Naive thymus-derived CD8-positive, alpha-beta T cell (primary cell): ENCODE measurements at regions not wholly inside any gene's neighbourhood (a gene's known extent, or its start where the extent isn't known, plus 50 kb on each side); places are given as distances from the start of the nearest gene placed in this dataset.
"Not testable (repeated sequence)": the region's sequence is repeated elsewhere in the genome, so short reads cannot be mapped to it uniquely, and the experiment has no call there.

Experiments
- ATAC-seq, 2 donors: fragments of 150-1000 bp; cut with Tn5 transposase in 1 of 2; sonication (Bioruptor Pico), chemical (Tn5 transposase) in 1 of 2; 1 replicate in 1 of 2; 2 replicates in 1 of 2; pipeline ENCODE4 v1.10.0; 2021; ENCODE audit warnings: mild to moderate bottlenecking in 2 of 2, moderate library complexity in 2 of 2
- POLR2A ChIA-PET: fragments of 350-600 bp; sonication (Branson Sonifier 250); formaldehyde crosslinking; loops from one replicate; lab custom pipeline; 2021; ENCODE audit warnings: antibody characterized with exemption; lab: Charles Lee
- DNase-seq, 10 donors: peaks; one replicate each; pipeline versions ENCODE4 v3.0.0 to v3.0.0-alpha.2; 2020 to 2022
- H3K27ac Mint-ChIP-seq, 10 donors: one replicate each; pipeline ENCODE4 v1.8.0; 2020 to 2022; ENCODE audit warnings: mild to moderate bottlenecking in 10 of 10, mixed read lengths in 10 of 10, moderate library complexity in 4 of 10, inconsistent platforms in 1 of 10
- H3K27me3 Mint-ChIP-seq, 5 donors: one replicate each; pipeline ENCODE4 v1.8.0; 2021 to 2022; ENCODE audit warnings: mixed read lengths in 5 of 5
- H3K36me3 Mint-ChIP-seq, 3 donors: one replicate each; pipeline ENCODE4 v1.8.0; 2020 to 2022; ENCODE audit warnings: mixed read lengths in 3 of 3, mild to moderate bottlenecking in 2 of 3, inconsistent platforms in 1 of 3
- H3K4me1 Mint-ChIP-seq, 4 donors: one replicate each; pipeline ENCODE4 v1.8.0; 2021 to 2022; ENCODE audit warnings: mixed read lengths in 4 of 4
- H3K4me3 Mint-ChIP-seq, 10 donors: one replicate each; pipeline ENCODE4 v1.8.0; 2020 to 2022; ENCODE audit warnings: mild to moderate bottlenecking in 10 of 10, mixed read lengths in 10 of 10, moderate library complexity in 6 of 10, inconsistent platforms in 1 of 10
- H3K9me3 Mint-ChIP-seq, 9 donors: one replicate each; pipeline ENCODE4 v1.8.0; 2020 to 2022; ENCODE audit warnings: mixed read lengths in 9 of 9, mild to moderate bottlenecking in 3 of 9, inconsistent platforms in 1 of 9, moderate library complexity in 1 of 9

DNA sequence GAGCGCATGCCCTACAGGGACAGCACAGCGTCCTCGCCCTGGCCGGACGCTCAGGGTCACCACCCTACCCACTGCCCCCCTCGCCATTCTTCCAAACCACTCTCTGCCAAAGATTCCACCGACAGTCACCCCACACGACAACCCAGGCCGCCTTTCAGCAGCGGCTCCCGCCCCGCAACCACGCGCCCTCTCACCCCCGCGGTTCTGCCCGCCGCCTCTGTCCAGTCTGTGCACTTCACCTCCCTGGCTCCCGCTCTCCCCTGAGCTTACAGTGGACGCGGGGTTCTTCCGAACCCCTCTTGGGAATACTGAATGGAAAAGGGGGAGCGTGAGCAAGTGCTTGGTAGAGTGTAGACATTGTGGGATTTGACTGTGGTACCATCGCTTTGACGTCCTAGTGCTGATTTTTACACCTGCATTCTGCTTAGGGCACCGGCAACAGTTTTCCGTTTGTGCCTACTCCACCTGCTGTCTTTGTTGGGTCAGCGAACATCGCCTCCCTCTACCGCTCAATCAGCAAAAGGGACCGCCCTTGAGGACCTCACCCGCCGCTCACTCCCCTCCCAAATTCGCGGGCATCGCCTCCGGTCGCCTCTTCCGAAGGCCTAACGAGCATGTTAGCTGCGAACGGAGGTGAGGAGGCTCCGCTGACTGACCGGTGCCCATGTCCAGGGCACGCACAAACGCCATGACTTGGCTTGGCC lies 119.1 kb downstream of the PPIAL4A start:
- H3K4me3 Mint-ChIP-seq: peak overlapping the region; percentile 78 to 88 (median 84)
- peak overlapping the region in 8 of 10 donors; percentile 23 to 72 (median 45) for H3K27ac Mint-ChIP-seq
- ATAC-seq (peak; percentile 25 to 41), DNase-seq (peak in 4 of 10 donors; percentile 11 to 36 (median 31))
- H3K9me3 Mint-ChIP-seq, POLR2A ChIA-PET, H3K36me3 Mint-ChIP-seq, H3K27me3 Mint-ChIP-seq: not testable (repeated sequence)
- peaks cover 5 to 20% (median 15%) of the 10 kb centered on the region in 4 donors for H3K4me1 Mint-ChIP-seq

DNA sequence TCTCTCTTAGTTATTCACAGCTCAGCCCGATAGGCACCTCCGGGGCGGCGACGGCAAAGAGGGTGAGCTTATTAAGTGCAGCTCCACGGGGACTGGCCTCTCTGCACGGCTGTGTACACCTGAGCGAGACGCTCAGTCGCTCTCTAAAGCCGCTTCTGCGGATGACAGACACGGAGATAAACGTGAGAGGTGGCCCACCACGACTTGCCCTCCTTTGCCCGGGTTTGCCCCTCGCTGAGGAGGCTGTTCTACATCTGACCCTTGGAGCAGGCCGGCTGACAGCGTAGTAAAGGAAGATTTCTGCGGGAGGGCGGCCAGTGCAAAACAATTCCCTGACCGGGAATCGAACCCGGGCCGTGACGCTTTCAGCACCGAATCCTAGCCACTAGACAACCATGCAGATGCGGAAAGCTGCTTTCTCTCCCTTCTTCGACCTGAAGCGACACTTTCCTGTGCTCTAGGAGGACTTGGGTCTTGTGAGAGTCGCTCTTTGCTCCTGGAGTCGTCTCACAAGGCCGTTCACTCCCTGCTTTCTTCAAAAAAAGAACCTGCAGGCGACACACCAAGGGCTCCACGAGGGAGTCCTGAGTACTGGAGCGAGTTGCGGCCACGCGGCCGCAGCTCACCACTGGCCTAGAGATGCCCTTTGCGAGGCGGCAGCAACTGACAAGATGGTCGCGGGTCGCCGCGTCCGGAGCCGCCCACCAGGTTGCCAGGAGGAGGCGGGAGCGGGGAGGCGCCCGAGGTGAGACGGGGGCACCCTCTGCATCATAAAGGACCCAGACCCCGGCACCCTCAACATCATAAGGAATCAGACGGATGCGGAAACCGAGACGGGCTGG lies 119.9 kb downstream of the PPIAL4A start:
- POLR2A ChIA-PET: not testable (repeated sequence)

DNA sequence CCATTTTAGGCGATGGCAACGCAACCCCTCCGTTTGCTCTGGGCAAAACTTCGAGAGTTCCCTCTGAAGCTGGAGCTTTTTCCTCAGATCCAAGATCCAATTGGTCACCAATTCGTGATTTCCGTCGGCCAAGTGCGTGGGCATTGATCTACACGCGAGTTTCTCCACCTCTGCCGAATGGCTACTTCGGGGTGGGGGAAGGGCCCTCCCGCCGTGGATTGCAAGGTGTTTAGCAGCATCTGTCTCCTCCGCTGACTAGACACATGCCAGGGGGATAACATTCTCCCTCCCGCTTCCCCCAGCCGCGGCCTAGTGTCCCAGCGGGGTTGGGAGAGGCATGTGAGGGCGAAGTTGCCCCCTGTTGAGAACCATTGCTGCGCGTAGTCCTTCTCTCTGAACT lies 120.6 kb downstream of the PPIAL4A start:
- POLR2A ChIA-PET, H3K27me3 Mint-ChIP-seq, H3K4me3 Mint-ChIP-seq, H3K9me3 Mint-ChIP-seq, H3K36me3 Mint-ChIP-seq, H3K27ac Mint-ChIP-seq, ATAC-seq, DNase-seq: not testable (repeated sequence)
- H3K4me1 Mint-ChIP-seq: peaks cover 5 to 20% (median 13%) of the 10 kb centered on the region in 4 donors

More for the DNA sequence above, 119.9 kb downstream of the PPIAL4A start:
- ATAC-seq (peak; percentile 79 to 85), DNase-seq (peak in 5 of 10 donors; percentile 13 to 53 (median 37))
- Mint-ChIP-seq H3K4me3 (peak overlapping the region; percentile 78 to 88 (median 84)), H3K27ac (peak overlapping the region in 8 of 10 donors; percentile 23 to 74 (median 48)), H3K4me1 (peaks cover 5 to 20% (median 13%) of the 10 kb centered on the region in 4 donors)
- not testable (repeated sequence) for H3K27me3 Mint-ChIP-seq, H3K9me3 Mint-ChIP-seq, H3K36me3 Mint-ChIP-seq

DNA sequence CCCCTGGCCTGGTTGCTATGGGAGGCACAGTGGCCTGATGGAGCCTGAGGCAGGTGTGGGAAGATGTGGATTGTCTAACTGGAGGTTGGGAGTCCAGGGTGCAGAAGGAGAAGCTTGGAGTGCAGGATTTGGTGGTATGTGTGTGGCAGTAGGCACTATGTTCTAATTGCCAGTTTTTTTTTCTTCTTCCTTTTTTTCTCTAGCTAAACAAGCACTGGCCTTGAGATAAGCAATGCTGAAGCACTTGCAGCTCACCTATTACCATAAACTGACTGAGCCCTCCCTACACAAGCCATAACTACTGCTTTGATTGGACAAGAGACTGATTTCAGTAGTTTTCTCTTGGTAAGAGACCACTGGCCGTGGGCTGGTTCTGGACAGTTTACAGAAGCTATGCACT lies 123.6 kb downstream of the PPIAL4A start:
- H3K27ac Mint-ChIP-seq, H3K4me3 Mint-ChIP-seq, H3K36me3 Mint-ChIP-seq, DNase-seq, POLR2A ChIA-PET, H3K27me3 Mint-ChIP-seq, ATAC-seq, H3K9me3 Mint-ChIP-seq: not testable (repeated sequence)
- H3K4me1 Mint-ChIP-seq: peaks cover 2 to 15% (median 9%) of the 10 kb centered on the region in 4 donors

DNA sequence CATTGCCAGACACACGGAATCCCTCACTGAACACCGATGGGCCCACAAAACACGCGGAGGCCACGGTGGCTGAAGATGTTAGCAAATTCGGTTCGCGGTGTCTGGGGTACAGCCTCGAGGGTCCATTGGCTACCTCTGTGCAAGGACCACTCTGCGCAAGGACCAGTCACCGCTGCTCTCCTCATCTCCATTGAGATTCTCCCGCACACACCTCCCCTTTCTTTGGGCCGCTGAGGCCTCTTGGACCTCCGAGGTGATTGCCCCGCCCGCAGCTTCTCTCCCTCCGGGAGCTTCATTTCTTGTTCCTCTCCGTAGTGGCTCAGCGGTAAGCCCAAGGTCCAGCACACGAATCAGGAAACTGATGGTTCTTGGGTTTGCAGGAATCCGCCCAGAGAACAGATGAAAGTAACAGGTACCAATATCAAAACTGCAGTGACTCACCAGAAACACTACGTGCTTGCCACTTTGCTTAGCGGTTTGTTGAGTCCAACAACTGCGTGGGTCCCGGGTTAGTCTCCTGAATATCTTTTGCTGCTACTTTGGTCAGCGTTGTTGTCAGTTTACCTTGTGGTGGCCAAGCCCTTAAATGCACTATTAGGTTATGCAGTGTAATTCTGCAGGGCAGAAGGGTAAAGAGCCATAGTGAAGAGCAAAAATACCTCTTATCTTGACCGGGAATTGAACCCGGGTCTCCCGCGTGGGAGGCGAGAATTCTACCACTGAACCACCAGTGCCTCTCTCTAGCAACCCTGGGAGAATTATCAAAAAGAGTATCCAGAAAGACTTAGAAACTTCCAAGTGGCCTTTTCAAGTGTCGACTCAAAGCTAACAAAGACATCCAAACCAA lies 126.8 kb downstream of the PPIAL4A start:
- H3K4me3 Mint-ChIP-seq, H3K9me3 Mint-ChIP-seq, H3K36me3 Mint-ChIP-seq, H3K27ac Mint-ChIP-seq, H3K4me1 Mint-ChIP-seq, POLR2A ChIA-PET, H3K27me3 Mint-ChIP-seq: not testable (repeated sequence)
- DNase-seq (peak in 3 of 10 donors; percentile 9 to 28 (median 12)), ATAC-seq (peak; percentile 22 to 23)

DNA sequence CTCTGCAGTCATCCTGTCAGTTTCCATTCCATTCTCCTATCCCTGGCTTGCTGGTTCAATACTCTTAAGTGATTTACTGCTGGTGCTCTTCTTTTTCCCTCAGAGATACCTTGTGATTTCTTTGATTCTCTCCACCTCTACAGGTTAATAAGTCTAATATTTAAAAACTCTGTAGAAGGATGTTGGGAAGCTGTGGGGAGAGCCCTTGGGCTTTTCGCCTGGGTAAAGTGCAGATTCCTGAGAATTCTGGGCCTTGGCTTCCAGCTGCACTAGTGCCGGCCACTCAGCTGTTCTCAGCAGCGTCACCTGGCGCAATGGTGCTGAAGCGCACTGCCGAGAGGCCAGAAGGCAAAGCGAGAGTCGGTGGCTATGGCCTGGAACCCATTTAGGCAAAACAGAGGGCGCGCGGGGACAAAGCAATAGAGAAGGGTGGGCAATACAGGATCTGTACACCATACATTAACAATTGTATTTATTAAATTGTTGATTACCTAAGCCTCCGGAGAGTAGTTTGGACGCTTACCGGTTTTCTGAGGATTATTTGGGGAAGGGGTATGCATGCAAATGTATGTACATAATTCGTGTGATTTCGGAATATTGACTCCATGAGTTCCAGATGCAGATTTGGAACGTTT lies 130.3 kb downstream of the PPIAL4A start:
- H3K27ac Mint-ChIP-seq, H3K4me1 Mint-ChIP-seq, H3K9me3 Mint-ChIP-seq, DNase-seq, ATAC-seq, H3K36me3 Mint-ChIP-seq, H3K4me3 Mint-ChIP-seq, H3K27me3 Mint-ChIP-seq, POLR2A ChIA-PET: not testable (repeated sequence)

DNA sequence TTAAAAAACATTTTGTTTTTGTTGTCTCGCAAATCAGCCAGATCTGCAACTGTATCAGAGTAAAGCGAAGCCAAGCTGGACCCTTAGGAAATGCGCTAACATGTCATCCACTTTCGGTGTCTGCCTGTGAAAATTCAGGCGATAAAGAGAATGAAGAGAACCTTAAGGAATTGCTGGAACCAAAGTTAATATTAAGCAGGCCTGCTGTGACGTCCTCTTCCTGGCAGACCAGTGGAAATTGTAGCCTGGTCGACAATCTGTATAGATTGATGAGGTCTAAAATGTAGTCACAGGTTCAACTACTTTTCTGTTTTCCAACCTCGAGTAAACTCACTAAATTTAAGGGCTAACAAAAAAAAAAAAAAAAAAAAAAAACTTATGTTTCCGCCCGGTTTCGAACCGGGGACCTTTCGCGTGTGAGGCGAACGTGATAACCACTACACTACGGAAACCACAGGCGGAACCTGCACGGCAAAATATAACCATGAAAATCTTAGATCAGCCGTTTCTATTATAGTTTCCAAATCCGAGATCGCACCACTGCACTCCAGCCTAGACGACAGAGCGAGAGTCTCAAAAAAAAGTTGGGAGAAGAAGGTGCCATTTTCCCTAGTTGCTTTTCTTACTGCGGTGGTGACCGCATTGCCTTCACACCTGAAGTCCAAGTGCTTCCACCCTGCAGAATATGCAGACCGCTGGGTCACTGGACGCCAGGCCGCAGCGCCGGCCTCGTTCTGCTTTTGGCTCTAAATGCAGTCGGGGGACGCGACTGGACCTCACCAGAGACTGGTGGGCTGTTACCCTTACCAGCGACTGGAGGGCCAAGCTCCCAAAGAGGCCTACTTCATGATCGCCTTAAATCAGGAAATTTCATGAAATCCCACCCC lies 131.0 kb downstream of the PPIAL4A start:
- H3K9me3 Mint-ChIP-seq, ATAC-seq, H3K36me3 Mint-ChIP-seq, H3K27me3 Mint-ChIP-seq, H3K4me1 Mint-ChIP-seq, POLR2A ChIA-PET: not testable (repeated sequence)
- peak in 5 of 10 donors; percentile 10 to 57 (median 25) for DNase-seq
- Mint-ChIP-seq H3K27ac (peak overlapping the region in 2 of 10 donors; percentile 27 to 67), H3K4me3 (peak overlapping the region in 3 of 10 donors; percentile 30 to 62 (median 54))

DNA sequence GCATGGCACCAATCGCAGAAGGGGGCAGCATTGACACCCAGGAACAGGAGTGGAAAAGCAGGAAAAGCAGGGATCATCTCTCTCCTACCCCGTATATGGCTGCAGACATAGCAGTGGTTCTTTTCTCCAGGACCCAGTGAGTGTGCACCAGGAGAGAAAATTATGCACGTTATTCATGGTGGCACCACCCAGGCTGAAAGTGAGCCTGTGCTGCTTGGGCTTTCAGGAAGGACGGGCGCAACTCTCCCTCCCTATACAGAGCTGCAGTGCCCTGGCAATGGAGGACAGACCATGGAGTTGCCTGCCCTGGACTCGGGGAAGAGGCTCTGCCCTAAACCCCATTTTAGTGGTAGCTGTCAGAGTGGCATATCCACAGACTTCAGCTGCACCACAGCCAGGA lies 132.1 kb downstream of the PPIAL4A start:
- H3K4me1 Mint-ChIP-seq, H3K9me3 Mint-ChIP-seq, DNase-seq, H3K27me3 Mint-ChIP-seq, H3K36me3 Mint-ChIP-seq, H3K4me3 Mint-ChIP-seq, POLR2A ChIA-PET, ATAC-seq, H3K27ac Mint-ChIP-seq: not testable (repeated sequence)

DNA sequence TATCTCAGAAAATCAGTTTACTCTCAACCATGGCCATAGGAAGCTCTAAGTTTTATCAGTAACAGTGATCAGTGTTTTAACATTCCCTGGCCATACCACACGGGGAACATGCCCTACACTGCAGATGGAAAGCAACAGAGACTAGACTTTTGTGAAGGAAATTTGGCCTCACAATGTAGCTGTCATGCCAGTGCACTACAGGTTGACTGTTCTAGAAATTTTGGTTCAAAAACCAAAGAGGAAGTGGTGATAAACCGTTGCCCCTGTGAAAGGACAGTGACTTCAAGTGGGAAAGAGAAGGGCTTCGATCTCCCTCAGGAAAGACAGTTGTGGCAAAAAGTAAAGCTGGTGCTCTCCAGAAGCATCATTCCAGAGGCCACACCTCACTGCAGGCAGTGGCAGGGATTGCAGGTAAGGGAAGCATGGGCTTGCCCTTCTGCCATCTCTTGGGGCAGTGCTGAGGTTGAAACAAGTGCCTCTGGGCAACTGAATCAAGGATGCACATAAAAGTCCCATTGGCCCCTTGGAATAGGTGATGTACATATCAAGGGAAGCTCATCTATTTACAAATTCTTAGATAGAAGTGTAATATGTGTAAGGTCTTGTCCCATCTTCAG lies 143.4 kb downstream of the PPIAL4A start:
- POLR2A ChIA-PET, H3K9me3 Mint-ChIP-seq, H3K27me3 Mint-ChIP-seq, DNase-seq, H3K4me3 Mint-ChIP-seq, H3K36me3 Mint-ChIP-seq, H3K4me1 Mint-ChIP-seq: not testable (repeated sequence)
- ATAC-seq: peak in 1 of 2 donors; percentile 33
- peak overlapping the region in 1 of 10 donors; percentile 29 for H3K27ac Mint-ChIP-seq

DNA sequence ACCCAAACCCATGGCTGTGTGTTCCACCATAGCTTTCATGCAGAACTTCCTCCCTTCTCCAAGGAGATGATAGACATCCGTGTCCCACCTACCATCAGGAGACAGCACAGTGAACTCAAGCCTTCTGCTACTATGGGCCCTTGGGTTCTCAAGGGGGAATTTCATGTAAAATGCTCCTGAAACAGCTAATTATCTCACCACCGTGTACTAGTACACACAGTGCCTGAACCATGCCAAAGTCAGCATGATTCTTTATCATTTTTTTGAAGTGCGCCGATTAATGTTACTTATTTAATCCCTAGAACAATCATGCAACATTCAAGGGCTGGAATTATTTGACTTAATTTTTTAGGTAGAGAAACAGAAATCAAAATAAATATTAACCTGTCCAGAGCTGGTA lies 147.2 kb downstream of the PPIAL4A start:
- POLR2A ChIA-PET, DNase-seq, H3K27ac Mint-ChIP-seq, H3K27me3 Mint-ChIP-seq, H3K4me3 Mint-ChIP-seq, ATAC-seq, H3K4me1 Mint-ChIP-seq, H3K9me3 Mint-ChIP-seq, H3K36me3 Mint-ChIP-seq: not testable (repeated sequence)

DNA sequence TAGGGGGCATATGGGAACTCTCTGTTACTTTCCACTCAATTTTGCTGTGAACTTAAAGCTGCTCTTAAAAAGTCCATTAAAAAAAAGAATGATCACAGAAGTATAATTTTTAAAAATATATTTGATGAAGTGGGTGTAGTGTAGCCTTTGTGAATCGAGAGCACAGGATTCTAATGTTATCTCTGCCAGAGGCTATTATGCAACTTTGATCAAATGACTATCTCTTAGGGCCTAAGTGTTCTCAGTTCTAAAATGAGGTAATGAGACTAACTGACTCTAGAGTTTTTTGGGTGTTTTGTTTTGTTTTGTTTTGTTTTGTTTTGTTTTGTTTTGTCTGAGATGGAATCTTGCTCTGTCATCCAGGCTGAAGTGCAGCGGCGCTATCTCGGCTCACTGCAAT lies 143.2 kb downstream of the FAM72B start:
- H3K36me3 Mint-ChIP-seq, POLR2A ChIA-PET, DNase-seq, H3K4me1 Mint-ChIP-seq, H3K9me3 Mint-ChIP-seq, H3K27ac Mint-ChIP-seq, H3K27me3 Mint-ChIP-seq, H3K4me3 Mint-ChIP-seq, ATAC-seq: not testable (repeated sequence)
